ENCODE measurements at regions not wholly inside any gene's neighbourhood (a gene's known extent, or its start where the extent isn't known, plus 50 kb on each side); places are given as distances from the start of the nearest gene placed in this dataset.

GRCh38 chr10:60661637-60662036 lies 116.6 kb upstream of the CDK1 start:
- H3K4me1 ChIP-seq (ENCODE audit: control insufficient read depth in 4 of 4, insufficient read depth in 4 of 4, low read length in 3 of 4): no peaks in the 10 kb centered on the region
- no peaks in the 10 kb centered on the region for H3K9me3 ChIP-seq (ENCODE audit: control insufficient read depth in 4 of 4, low read length in 3 of 4)
- no peak overlapping the region for H3K9ac ChIP-seq (ENCODE audit: low read depth in 1 of 2, low read length in 2 of 2)
- 85% methylated on average over 7 of the region's 7 CpGs for WGBS
- H3K4me3 ChIP-seq (ENCODE audit: low read depth in 1 of 3, low read length in 3 of 3): no peak overlapping the region
- H3K27ac ChIP-seq (ENCODE audit: low read depth in 1 of 2, low read length in 2 of 2): no peak overlapping the region
- peaks cover 0 to 3% (median 0%) of the 10 kb centered on the region in 4 donors for H3K27me3 ChIP-seq (ENCODE audit: control insufficient read depth in 4 of 4, insufficient read depth in 4 of 4, low read length in 3 of 4)
- H3K36me3 ChIP-seq (ENCODE audit: control insufficient read depth in 4 of 4, insufficient read depth in 3 of 4, low read depth in 1 of 4, low read length in 3 of 4): no peaks in the 10 kb centered on the region
- TF ChIP-seq, protein P1, sequence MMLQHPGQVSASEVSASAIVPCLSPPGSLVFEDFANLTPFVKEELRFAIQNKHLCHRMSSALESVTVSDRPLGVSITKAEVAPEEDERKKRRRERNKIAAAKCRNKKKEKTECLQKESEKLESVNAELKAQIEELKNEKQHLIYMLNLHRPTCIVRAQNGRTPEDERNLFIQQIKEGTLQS (IDR thresholded peaks at IDR 0.05): no peak
- DNase-seq (ENCODE audit: low spot score): no peak

- Histone ChIP-seq H3K4me1 (ENCODE audit: control insufficient read depth in 4 of 4, insufficient read depth in 4 of 4, low read length in 3 of 4) (no peaks in the 10 kb centered on the region), H3K4me3 (ENCODE audit: low read depth in 1 of 3, low read length in 3 of 3) (no peak overlapping the region), H3K27ac (ENCODE audit: low read depth in 1 of 2, low read length in 2 of 2) (no peak overlapping the region), H3K27me3 (ENCODE audit: control insufficient read depth in 4 of 4, insufficient read depth in 4 of 4, low read length in 3 of 4) (peaks cover 0 to 3% (median 0%) of the 10 kb centered on the region in 4 donors), H3K9me3 (ENCODE audit: control insufficient read depth in 4 of 4, low read length in 3 of 4) (no peaks in the 10 kb centered on the region), H3K9ac (ENCODE audit: low read depth in 1 of 2, low read length in 2 of 2) (no peak overlapping the region), H3K36me3 (ENCODE audit: control insufficient read depth in 4 of 4, insufficient read depth in 3 of 4, low read depth in 1 of 4, low read length in 3 of 4) (no peaks in the 10 kb centered on the region)
- no peak for DNase-seq (ENCODE audit: low spot score)
- TF ChIP-seq ZBTB33 (IDR thresholded peaks at IDR 0.05) (no peak), EGR1 (IDR thresholded peaks at IDR 0.05; ENCODE audit: low read depth in 2 of 2) (no peak), NR2F2 (IDR thresholded peaks at IDR 0.05) (no peak), RXRA (IDR thresholded peaks at IDR 0.05) (no peak), FOXA2 (IDR thresholded peaks at IDR 0.05) (no peak), TAF1 (conservative IDR thresholded peaks at IDR 0.05) (no peak), FOXA1 (IDR thresholded peaks at IDR 0.05) (no peak), RAD21 (IDR thresholded peaks at IDR 0.05) (no peak), HNF4G (IDR thresholded peaks at IDR 0.05) (no peak), HNF4A (conservative IDR thresholded peaks at IDR 0.05) (no peak), GABPA (IDR thresholded peaks at IDR 0.05 in 1 of 2, conservative IDR thresholded peaks at IDR 0.05 in 1 of 2) (no peak), YY1 (IDR thresholded peaks at IDR 0.05) (no peak), JUND (IDR thresholded peaks at IDR 0.05) (no peak)
- TF ChIP-seq, protein P2, sequence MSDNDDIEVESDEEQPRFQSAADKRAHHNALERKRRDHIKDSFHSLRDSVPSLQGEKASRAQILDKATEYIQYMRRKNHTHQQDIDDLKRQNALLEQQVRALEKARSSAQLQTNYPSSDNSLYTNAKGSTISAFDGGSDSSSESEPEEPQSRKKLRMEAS (IDR thresholded peaks at IDR 0.05): no peak
- TF ChIP-seq, protein P3, sequence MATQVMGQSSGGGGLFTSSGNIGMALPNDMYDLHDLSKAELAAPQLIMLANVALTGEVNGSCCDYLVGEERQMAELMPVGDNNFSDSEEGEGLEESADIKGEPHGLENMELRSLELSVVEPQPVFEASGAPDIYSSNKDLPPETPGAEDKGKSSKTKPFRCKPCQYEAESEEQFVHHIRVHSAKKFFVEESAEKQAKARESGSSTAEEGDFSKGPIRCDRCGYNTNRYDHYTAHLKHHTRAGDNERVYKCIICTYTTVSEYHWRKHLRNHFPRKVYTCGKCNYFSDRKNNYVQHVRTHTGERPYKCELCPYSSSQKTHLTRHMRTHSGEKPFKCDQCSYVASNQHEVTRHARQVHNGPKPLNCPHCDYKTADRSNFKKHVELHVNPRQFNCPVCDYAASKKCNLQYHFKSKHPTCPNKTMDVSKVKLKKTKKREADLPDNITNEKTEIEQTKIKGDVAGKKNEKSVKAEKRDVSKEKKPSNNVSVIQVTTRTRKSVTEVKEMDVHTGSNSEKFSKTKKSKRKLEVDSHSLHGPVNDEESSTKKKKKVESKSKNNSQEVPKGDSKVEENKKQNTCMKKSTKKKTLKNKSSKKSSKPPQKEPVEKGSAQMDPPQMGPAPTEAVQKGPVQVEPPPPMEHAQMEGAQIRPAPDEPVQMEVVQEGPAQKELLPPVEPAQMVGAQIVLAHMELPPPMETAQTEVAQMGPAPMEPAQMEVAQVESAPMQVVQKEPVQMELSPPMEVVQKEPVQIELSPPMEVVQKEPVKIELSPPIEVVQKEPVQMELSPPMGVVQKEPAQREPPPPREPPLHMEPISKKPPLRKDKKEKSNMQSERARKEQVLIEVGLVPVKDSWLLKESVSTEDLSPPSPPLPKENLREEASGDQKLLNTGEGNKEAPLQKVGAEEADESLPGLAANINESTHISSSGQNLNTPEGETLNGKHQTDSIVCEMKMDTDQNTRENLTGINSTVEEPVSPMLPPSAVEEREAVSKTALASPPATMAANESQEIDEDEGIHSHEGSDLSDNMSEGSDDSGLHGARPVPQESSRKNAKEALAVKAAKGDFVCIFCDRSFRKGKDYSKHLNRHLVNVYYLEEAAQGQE (IDR thresholded peaks at IDR 0.05): no peak
- TF ChIP-seq, protein P1 (IDR thresholded peaks at IDR 0.05): no peak
- TF ChIP-seq, protein P4, sequence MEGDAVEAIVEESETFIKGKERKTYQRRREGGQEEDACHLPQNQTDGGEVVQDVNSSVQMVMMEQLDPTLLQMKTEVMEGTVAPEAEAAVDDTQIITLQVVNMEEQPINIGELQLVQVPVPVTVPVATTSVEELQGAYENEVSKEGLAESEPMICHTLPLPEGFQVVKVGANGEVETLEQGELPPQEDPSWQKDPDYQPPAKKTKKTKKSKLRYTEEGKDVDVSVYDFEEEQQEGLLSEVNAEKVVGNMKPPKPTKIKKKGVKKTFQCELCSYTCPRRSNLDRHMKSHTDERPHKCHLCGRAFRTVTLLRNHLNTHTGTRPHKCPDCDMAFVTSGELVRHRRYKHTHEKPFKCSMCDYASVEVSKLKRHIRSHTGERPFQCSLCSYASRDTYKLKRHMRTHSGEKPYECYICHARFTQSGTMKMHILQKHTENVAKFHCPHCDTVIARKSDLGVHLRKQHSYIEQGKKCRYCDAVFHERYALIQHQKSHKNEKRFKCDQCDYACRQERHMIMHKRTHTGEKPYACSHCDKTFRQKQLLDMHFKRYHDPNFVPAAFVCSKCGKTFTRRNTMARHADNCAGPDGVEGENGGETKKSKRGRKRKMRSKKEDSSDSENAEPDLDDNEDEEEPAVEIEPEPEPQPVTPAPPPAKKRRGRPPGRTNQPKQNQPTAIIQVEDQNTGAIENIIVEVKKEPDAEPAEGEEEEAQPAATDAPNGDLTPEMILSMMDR (IDR thresholded peaks at IDR 0.05; ENCODE audit: low read depth, low read length, missing input control): no peak
- 55% methylated on average over 1 of the region's 1 CpG for WGBS
Observed at GRCh38 chr10:60660625-60661024, 117.7 kb upstream of the CDK1 start.

Measured in liver (tissue), 8 donors.